ENCODE measurements at regions not wholly inside any gene's neighbourhood (a gene's known extent, or its start where the extent isn't known, plus 50 kb on each side); places are given as distances from the start of the nearest gene placed in this dataset.
"Not testable (repeated sequence)": the region's sequence is repeated elsewhere in the genome, so short reads cannot be mapped to it uniquely, and the experiment has no call there.

- Mint-ChIP-seq H3K36me3 (no peaks in the 10 kb centered on the region), H3K27ac (no peak overlapping the region), H3K9me3 (no peaks in the 10 kb centered on the region), H3K27me3 (peaks cover 3% of the 10 kb centered on the region), H3K4me1 (no peaks in the 10 kb centered on the region), H3K4me3 (no peak overlapping the region)
- no peak for DNase-seq
- CTCF ChIA-PET: no interaction called here
These were observed 254.1 kb upstream of the ACTBL2 start for GRCh38 chr5:57736716-57737115.

GRCh38 chr5:57735279-57736153, 252.9 kb upstream of the ACTBL2 start:
- H3K27ac Mint-ChIP-seq, H3K27me3 Mint-ChIP-seq, H3K4me3 Mint-ChIP-seq, H3K4me1 Mint-ChIP-seq, H3K36me3 Mint-ChIP-seq, DNase-seq, H3K9me3 Mint-ChIP-seq, CTCF ChIA-PET: not testable (repeated sequence)

GRCh38 chr5:57734296-57734695, 251.7 kb upstream of the ACTBL2 start:
- CTCF ChIA-PET: no interaction called here
- H3K4me3 Mint-ChIP-seq: no peak overlapping the region
- peaks cover 3% of the 10 kb centered on the region for H3K27me3 Mint-ChIP-seq
- DNase-seq: no peak
- H3K9me3 Mint-ChIP-seq: no peaks in the 10 kb centered on the region
- H3K4me1 Mint-ChIP-seq: no peaks in the 10 kb centered on the region
- H3K36me3 Mint-ChIP-seq: no peaks in the 10 kb centered on the region
- no peak overlapping the region for H3K27ac Mint-ChIP-seq

GRCh38 chr5:57727591-57727990, 245.0 kb upstream of the ACTBL2 start:
- no peak overlapping the region for H3K4me3 Mint-ChIP-seq
- DNase-seq: no peak
- peaks cover 7% of the 10 kb centered on the region for H3K27me3 Mint-ChIP-seq
- no peaks in the 10 kb centered on the region for H3K9me3 Mint-ChIP-seq
- no peak overlapping the region for H3K27ac Mint-ChIP-seq
- CTCF ChIA-PET: no interaction called here
- H3K36me3 Mint-ChIP-seq: no peaks in the 10 kb centered on the region
- H3K4me1 Mint-ChIP-seq: no peaks in the 10 kb centered on the region

GRCh38 chr5:57725658-57726504, 243.3 kb upstream of the ACTBL2 start:
- H3K27ac Mint-ChIP-seq: no peak overlapping the region
- no peaks in the 10 kb centered on the region for H3K9me3 Mint-ChIP-seq
- no peak for DNase-seq
- peaks cover 3% of the 10 kb centered on the region for H3K27me3 Mint-ChIP-seq
- no peaks in the 10 kb centered on the region for H3K4me1 Mint-ChIP-seq
- H3K4me3 Mint-ChIP-seq: no peak overlapping the region
- no peaks in the 10 kb centered on the region for H3K36me3 Mint-ChIP-seq
- CTCF ChIA-PET: no interaction called here

- DNase-seq: no peak
- CTCF ChIA-PET: no interaction called here
- Mint-ChIP-seq H3K36me3 (no peaks in the 10 kb centered on the region), H3K27ac (no peak overlapping the region), H3K27me3 (peaks cover 8% of the 10 kb centered on the region), H3K4me3 (no peak overlapping the region), H3K4me1 (no peaks in the 10 kb centered on the region), H3K9me3 (no peaks in the 10 kb centered on the region)
These were observed 242.2 kb upstream of the ACTBL2 start for GRCh38 chr5:57724836-57725235.

- no peak for DNase-seq
- Mint-ChIP-seq H3K4me1 (no peaks in the 10 kb centered on the region), H3K27me3 (peaks cover 8% of the 10 kb centered on the region), H3K9me3 (no peaks in the 10 kb centered on the region), H3K4me3 (no peak overlapping the region), H3K27ac (no peak overlapping the region), H3K36me3 (no peaks in the 10 kb centered on the region)
- CTCF ChIA-PET: no interaction called here
These were observed 238.6 kb upstream of the ACTBL2 start for GRCh38 chr5:57721226-57721625.

- H3K36me3 Mint-ChIP-seq: no peaks in the 10 kb centered on the region
- DNase-seq: no peak
- no peaks in the 10 kb centered on the region for H3K9me3 Mint-ChIP-seq
- H3K4me1 Mint-ChIP-seq: no peaks in the 10 kb centered on the region
- no peak overlapping the region for H3K27ac Mint-ChIP-seq
- peaks cover 5% of the 10 kb centered on the region for H3K27me3 Mint-ChIP-seq
- CTCF ChIA-PET: no interaction called here
- no peak overlapping the region for H3K4me3 Mint-ChIP-seq
These were observed 238.0 kb upstream of the ACTBL2 start for GRCh38 chr5:57720656-57721055.

GRCh38 chr5:57719216-57719615, 236.6 kb upstream of the ACTBL2 start:
- Mint-ChIP-seq H3K27me3 (peaks cover 4% of the 10 kb centered on the region), H3K9me3 (no peaks in the 10 kb centered on the region), H3K4me3 (no peak overlapping the region), H3K4me1 (no peaks in the 10 kb centered on the region), H3K27ac (no peak overlapping the region), H3K36me3 (no peaks in the 10 kb centered on the region)
- CTCF ChIA-PET: no interaction called here
- DNase-seq: no peak

GRCh38 chr5:57718155-57718554, 235.5 kb upstream of the ACTBL2 start:
- Mint-ChIP-seq H3K9me3 (no peaks in the 10 kb centered on the region), H3K27ac (no peak overlapping the region), H3K4me1 (no peaks in the 10 kb centered on the region), H3K4me3 (no peak overlapping the region), H3K27me3 (peaks cover 4% of the 10 kb centered on the region), H3K36me3 (no peaks in the 10 kb centered on the region)
- CTCF ChIA-PET: no interaction called here
- no peak for DNase-seq

- Mint-ChIP-seq H3K27me3 (peaks cover 4% of the 10 kb centered on the region), H3K4me3 (no peak overlapping the region), H3K4me1 (no peaks in the 10 kb centered on the region), H3K36me3 (no peaks in the 10 kb centered on the region), H3K9me3 (no peaks in the 10 kb centered on the region), H3K27ac (no peak overlapping the region)
- DNase-seq: no peak
- CTCF ChIA-PET: no interaction called here
These were observed 234.9 kb upstream of the ACTBL2 start for GRCh38 chr5:57717555-57717954.

- Mint-ChIP-seq H3K9me3 (no peaks in the 10 kb centered on the region), H3K4me3 (no peak overlapping the region), H3K4me1 (no peaks in the 10 kb centered on the region), H3K27ac (no peak overlapping the region), H3K36me3 (no peaks in the 10 kb centered on the region), H3K27me3 (peaks cover 4% of the 10 kb centered on the region)
- no peak for DNase-seq
- CTCF ChIA-PET: no interaction called here
These were observed 234.1 kb upstream of the ACTBL2 start for GRCh38 chr5:57716661-57717060.

GRCh38 chr5:57715296-57715695, 232.7 kb upstream of the ACTBL2 start:
- H3K27ac Mint-ChIP-seq: no peak overlapping the region
- no peaks in the 10 kb centered on the region for H3K27me3 Mint-ChIP-seq
- H3K4me1 Mint-ChIP-seq: no peaks in the 10 kb centered on the region
- no peak overlapping the region for H3K4me3 Mint-ChIP-seq
- no peaks in the 10 kb centered on the region for H3K9me3 Mint-ChIP-seq
- no peak for DNase-seq
- no peaks in the 10 kb centered on the region for H3K36me3 Mint-ChIP-seq
- CTCF ChIA-PET: no interaction called here

- H3K36me3 Mint-ChIP-seq, CTCF ChIA-PET, DNase-seq, H3K4me1 Mint-ChIP-seq, H3K4me3 Mint-ChIP-seq, H3K27me3 Mint-ChIP-seq, H3K9me3 Mint-ChIP-seq, H3K27ac Mint-ChIP-seq: not testable (repeated sequence)
These were observed 230.9 kb upstream of the ACTBL2 start for GRCh38 chr5:57713535-57713934.

GRCh38 chr5:57711946-57712345, 229.3 kb upstream of the ACTBL2 start:
- H3K4me1 Mint-ChIP-seq: no peaks in the 10 kb centered on the region
- H3K27me3 Mint-ChIP-seq: no peaks in the 10 kb centered on the region
- H3K27ac Mint-ChIP-seq: no peak overlapping the region
- H3K9me3 Mint-ChIP-seq: no peaks in the 10 kb centered on the region
- CTCF ChIA-PET: no interaction called here
- DNase-seq: no peak
- no peaks in the 10 kb centered on the region for H3K36me3 Mint-ChIP-seq
- no peak overlapping the region for H3K4me3 Mint-ChIP-seq

Data from activated naive CD4-positive, alpha-beta T cell treated with anti-CD3 and anti-CD28 coated beads, Interleukin-2, amount 10 ng/mL, durations not matched to agents 7 days and 5 days (primary cell).